AG09319 (cell line): ENCODE measurements at regions not wholly inside any gene's neighbourhood (a gene's known extent, or its start where the extent isn't known, plus 50 kb on each side); places are given as distances from the start of the nearest gene placed in this dataset.
A peak's percentile ranks its signal among the peaks of the same experiment; 100 is the strongest.
"Not testable (repeated sequence)": the region's sequence is repeated elsewhere in the genome, so short reads cannot be mapped to it uniquely, and the experiment has no call there.

ENCODE experiments used
- DNase-seq: peaks from one replicate; pipeline ENCODE4 v3.0.0-alpha.2; 2010; ENCODE audit warnings: low read depth; ENCODE audit errors: extremely low read depth
- TF ChIP-seq, protein P1 (sequence below): IDR thresholded peaks from 2 replicates; pipeline ENCODE4 v1.5.1; 2011; ENCODE audit warnings: low read depth, mild to moderate bottlenecking, inconsistent platforms, low read length, moderate library complexity

GRCh38 chr13:109702030-109702597 lies 84.3 kb downstream of the IRS2 start:
- DNase-seq, result not testable (repeated sequence)

DNA sequence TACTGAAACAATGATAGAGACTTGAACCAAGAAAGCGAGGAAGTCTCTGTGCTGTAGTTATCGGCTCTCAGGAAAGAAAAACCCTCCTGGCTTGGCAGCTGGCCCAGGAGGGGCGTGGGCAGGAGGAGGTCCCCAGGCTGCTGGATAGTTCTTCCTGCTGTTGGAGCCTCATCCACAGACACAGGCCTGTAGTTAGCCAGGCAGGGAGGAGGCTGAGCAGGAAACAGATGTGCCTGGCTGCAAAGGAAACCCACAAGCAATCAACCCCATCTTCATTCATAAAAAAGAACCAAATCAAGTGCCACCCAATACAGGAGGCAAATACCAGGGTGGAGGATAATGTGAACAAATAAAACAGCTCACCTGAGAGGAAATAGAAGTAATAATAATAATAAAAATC lies 86.2 kb downstream of the IRS2 start:
- DNase-seq, result peak; percentile 15
- TF ChIP-seq, protein P1, sequence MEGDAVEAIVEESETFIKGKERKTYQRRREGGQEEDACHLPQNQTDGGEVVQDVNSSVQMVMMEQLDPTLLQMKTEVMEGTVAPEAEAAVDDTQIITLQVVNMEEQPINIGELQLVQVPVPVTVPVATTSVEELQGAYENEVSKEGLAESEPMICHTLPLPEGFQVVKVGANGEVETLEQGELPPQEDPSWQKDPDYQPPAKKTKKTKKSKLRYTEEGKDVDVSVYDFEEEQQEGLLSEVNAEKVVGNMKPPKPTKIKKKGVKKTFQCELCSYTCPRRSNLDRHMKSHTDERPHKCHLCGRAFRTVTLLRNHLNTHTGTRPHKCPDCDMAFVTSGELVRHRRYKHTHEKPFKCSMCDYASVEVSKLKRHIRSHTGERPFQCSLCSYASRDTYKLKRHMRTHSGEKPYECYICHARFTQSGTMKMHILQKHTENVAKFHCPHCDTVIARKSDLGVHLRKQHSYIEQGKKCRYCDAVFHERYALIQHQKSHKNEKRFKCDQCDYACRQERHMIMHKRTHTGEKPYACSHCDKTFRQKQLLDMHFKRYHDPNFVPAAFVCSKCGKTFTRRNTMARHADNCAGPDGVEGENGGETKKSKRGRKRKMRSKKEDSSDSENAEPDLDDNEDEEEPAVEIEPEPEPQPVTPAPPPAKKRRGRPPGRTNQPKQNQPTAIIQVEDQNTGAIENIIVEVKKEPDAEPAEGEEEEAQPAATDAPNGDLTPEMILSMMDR, result no peak

- TF ChIP-seq, protein P1, result no peak
- DNase-seq, result no peak
Observed at GRCh38 chr13:109699628-109700071, 86.7 kb downstream of the IRS2 start.

- no peak for DNase-seq
- TF ChIP-seq, protein P1, result no peak
Observed at GRCh38 chr13:109698779-109699178, 87.6 kb downstream of the IRS2 start.

DNA sequence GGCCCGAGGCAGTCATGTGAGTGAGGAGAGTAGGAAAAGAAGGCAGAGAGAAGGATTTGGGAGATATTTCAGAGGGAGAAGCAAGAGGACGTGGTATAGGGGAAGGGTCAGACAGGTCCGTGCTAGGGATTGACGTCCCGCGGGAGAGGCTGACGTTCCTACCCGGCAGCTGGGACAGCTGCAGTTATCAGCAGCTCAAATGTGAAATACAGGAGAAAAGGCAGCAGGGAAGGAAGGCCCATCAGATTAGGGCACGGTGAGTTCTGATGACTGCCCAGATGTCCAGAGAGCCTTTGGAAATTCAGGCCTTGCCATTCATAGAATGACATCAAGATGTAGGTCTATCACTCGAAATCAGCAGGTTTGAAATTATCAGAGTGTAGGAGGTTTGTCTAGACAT lies 88.4 kb downstream of the IRS2 start:
- no peak for DNase-seq
- TF ChIP-seq, protein P1, result no peak

DNA sequence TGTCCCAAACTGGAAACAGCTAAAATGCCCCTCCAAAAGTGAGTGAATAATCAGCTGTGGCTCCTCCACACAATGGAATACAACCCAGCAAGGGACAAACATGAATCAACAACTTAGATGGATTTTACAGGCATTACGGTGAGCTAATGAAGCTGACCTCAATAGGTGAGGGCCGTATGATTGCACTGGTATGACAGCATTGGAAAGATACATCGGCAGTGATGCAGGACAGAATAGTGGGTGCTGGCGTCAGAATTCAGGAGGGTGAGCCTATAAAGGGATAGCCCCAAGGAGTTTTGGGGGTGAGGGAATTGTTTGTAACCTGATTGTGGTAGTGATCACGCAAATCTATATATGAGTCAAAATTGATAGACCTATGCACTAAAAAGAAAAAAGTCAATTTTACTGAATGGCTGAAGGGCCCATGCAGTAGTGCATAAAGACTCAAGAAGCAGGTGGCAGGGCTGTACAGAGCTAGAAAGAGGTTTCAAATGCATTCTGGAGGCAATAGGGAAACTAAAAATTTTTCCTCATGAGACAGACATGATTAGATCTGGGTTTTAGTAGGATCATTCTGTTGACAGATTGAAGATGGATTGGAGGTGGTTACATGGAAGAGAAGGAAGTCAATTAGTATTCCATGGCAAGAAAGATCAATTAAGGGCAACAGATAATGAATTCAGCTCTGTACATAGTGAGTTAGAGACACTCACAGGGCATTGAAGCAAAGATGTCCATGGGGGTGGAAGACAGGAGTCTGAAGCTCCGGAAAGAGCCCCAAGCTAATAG lies 90.8 kb downstream of the IRS2 start:
- TF ChIP-seq, protein P1, result no peak

DNA sequence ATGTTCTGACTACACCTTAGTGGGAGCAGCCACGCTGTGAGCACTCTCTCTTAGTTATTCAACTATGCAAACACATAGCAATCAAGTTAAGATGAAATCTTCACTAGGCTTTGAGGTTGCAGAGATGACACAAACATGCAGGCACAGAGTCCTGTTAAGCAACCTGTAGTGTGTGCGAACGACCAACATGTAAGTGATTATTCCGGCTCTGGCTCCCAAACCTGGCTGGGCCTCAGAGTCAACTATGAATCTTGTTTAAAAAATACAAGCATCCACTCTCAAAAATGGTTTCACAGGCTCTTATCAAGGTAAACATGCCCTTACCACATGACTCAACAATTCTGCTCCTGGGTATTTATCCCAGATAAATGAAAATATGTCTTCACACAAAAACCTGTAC lies 91.4 kb downstream of the IRS2 start:
- no peak for DNase-seq
- TF ChIP-seq, protein P1, result no peak

More for the DNA sequence above, 90.8 kb downstream of the IRS2 start:
- DNase-seq, result no peak
